ENCODE measurements at regions not wholly inside any gene's neighbourhood (a gene's known extent, or its start where the extent isn't known, plus 50 kb on each side); places are given as distances from the start of the nearest gene placed in this dataset.

DNA sequence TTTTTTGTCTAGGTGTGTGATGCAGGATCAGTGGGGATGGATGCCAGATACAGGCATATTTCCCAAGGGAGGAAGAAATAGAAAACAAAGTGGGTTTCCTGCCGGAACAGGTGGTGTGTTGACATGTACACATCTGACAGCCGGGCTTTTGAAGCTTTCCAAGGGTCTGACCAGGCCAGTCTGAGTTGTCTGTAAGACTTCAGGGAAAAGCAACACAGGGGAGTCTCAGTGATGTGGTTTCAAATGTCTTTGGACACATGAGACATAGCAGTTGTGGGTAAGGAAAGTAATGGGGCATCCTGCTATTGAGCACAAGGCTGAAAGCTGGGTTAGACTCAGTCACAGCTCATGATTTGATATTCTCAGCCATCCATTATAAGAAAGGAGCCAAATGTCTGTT, 274.9 kb downstream of the PIK3R1 start:
- no peak for DNase-seq

- no peak for DNase-seq
Measured at GRCh38 chr5:68494771-68495170, 279.2 kb downstream of the PIK3R1 start.

DNA sequence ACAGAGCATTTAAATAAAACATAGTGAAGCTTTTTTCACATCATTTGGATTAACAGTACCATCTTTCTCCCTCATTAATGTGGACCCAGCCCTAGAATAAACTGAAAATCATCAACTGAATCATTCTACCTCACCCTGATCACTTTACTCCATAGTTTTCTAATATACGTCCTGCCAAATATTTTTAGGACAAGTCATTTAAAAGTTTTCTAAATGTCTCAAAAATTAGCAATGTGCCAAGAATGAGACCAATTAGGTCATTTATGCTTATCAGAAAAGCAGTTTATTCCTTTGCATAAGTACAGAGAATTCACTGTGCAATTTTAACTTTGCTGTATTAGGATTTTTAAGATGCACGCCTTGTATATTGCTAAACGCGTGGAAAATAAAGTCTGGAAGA, 284.4 kb downstream of the PIK3R1 start:
- DNase-seq: no peak

DNA sequence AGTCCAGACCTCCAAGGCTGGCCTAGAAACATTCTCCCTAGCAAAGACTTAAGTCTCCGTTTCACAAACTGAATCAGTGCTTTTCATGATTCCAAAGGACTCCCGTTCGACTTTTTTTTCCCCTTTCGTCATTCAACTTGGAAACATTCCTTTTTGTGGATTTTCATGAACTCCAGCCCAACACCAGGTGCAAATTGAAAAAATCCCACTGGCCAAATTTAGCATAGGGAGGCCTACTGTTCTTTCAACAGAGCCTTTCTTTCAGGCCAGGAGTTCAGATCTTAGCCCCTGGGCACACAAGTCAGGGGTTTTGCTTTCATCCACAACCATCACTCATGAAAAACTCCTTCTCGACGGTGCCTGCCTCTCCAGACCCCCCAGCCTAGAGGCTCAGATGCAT, 285.3 kb downstream of the PIK3R1 start:
- DNase-seq: no peak

- DNase-seq: no peak
Measured at GRCh38 chr5:68502531-68502930, 287.0 kb downstream of the PIK3R1 start.

DNA sequence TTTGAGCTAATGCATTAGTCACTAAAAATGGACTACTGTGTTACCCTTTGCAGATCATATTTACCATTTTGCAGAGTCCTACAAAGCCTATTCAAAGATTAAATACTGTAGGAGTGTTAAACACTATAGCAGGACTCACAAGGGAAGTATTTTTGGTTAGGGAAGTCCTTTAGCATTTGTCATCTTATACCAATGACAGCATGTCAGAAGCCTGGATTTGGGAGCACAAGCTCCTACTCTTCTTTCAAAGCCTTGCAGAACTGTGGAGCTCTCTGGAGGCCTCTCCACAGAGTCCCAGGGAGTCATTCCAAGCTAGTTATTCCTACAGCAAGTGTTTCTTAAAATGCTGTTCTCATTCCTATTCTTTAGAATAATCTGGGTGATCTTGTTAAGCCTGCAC, 288.8 kb downstream of the PIK3R1 start:
- no peak for DNase-seq

DNA sequence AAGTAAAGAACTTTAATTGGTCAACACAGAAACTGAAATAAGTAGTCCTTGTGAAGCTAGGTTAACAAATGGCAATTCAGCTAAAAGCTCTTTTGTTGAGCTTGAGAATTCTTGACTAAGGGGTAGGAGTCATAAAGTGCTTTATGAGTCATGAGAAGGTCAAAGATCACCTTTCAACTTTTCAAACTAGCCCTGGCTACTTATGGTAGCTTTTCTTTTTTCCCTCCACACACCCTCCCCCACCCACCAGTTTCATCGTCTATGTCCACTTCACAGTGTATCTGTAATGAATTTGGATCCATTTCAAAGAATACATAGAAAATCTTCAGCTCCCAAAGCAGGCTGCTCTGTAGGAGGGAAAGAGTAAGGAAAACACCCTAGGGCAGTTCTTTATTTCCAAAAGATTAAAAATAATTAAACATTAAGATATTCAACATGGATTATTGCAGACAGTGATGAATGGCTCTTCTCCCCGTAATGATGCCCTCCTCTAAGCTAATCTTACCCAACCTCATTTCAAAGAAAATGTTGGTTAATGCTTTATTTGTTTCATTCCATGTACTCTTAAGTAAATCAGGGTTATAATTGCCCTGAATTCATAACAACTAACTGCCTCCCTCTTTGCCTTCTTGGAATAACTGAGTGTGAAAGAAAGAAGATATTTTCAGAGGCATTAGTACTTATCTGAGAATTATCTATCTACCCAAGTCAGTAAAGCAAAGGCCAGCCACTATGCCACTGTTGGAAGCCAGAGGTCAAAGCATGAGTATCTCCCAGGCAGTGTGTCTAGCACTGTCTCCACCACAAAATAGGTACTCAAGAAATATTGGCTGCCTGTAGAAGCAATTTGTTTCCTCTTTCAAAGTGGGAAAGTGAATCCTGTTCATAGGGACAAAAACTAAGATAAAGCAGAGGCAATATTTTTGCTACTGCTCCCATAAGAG, 290.6 kb downstream of the PIK3R1 start:
- no peak for DNase-seq

DNA sequence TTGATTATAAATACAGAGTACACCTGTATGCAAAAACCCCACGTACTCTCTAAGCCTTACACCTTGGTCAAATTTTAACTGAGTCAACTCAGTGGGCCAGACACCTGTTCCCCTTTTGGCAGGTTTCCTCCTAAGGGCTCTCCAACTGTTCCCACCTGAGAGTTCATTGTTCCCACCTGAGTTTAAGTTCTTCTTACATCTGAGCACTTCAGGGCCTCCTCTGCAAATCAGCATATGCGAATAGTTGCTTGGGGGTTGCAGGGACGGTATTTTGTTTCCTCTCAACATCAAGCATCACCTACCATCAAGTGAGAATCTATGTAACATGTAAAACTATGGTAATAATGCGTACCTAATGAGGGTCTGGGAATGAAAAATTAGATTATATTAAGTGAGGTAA, 300.0 kb downstream of the PIK3R1 start:
- DNase-seq: no peak

GRCh38 chr5:68518286-68518685, 302.7 kb downstream of the PIK3R1 start:
- no peak for DNase-seq

- no peak for DNase-seq
Measured at GRCh38 chr5:68519143-68519542, 303.6 kb downstream of the PIK3R1 start.

GRCh38 chr5:68521776-68522175, 306.2 kb downstream of the PIK3R1 start:
- DNase-seq: no peak

DNA sequence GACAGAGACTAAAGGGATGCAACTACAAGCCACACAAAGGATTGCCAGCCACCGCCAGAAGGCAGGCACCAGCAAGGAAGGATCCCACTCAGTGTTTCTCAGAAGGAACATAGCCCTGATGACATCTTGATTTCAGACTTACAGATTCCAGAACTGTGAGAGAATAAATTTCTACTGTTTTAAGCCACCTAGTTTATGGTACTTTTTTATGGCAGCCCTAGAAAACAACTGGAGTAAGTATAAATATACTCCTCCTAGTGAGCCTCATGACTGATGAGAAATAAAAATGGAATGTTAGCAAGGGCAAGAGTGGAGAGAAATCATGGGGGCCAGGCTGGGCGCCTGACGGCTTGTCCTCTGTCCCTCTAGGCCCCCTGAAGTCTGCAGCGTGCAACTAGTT, 307.3 kb downstream of the PIK3R1 start:
- DNase-seq: no peak

DNA sequence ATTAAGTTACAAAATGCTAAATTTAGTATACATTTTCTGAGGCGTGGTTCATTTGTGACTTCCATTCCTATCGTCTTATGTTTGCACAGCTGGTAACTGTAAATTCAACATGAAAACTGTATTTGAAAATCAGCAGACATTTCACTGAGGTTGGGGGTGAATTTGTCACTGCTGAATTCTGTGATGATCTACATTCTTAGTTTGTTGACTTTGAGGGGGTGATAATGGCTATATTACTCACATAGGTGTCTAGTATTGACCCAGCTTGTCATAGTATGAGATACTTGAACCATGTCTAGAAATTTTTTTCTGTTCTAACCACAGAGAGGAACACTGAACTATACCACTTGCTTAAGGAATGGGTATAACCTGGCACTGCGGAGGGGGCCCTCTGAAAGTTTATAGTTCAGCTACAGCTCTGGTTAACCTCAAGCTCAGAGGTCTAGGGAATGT, 313.3 kb downstream of the PIK3R1 start:
- DNase-seq: no peak

DNA sequence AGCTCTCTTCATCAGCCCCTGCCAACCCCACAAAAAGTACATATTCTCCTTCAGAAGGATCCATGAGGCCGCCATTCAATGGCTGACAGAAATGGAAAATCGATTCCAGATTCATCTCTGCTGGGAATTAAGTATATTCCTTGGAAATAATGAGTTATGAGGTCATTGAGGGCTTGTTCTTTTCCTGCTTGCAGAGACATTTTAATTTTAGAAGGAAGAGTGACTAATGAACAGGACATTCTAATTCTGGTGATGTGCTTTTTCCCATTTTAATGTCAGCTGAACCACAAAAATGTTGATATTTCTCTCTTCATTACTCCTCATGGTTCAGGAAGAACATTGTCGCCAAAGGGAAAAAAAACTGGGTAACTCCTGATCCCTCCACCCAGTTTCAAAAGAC, 314.0 kb downstream of the PIK3R1 start:
- DNase-seq: no peak

DNA sequence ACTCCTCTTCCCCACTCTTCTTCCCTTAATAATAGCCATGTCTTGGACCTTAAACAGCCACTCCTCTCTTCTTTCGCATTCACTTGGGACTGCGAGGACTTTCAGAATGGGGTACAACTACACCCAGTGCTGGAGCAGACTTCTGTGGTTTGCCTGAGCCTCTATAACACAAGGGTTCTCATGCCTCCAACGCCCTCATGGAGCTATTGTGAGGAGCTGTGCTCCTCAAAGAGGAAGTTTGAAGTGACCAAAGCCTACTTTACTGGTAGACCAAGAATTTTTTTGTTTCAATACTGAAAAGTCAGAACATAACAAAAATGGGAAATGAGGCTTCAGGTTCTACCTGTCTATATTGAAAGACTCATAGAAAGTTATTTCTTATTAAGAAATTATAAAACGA, 316.4 kb downstream of the PIK3R1 start:
- no peak for DNase-seq

GRCh38 chr5:68533051-68533450, 317.5 kb downstream of the PIK3R1 start:
- no peak for DNase-seq

DNA sequence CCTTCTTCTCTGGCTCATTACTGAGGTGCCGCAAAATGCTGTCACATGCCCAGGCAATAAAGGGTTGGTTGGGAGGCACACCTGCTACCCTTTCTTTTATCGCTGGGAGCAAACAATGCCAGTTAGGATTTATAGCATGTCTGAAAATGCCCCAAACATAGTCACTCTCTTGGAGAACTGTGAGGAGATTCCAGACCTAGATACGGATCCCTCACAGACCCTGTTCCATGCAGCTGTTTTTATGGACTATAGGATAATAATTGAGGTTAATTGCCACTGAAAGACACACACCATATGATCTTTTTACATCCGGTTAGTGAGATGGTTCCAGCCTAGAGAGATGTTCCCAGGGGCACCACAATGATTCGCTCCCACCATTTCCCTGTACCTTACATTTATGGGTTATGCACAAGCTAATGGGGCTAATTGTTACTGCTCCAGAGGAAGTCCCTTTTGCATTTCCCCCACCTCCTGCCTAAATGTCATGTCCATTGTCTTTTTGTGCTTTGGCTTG, 318.1 kb downstream of the PIK3R1 start:
- no peak for DNase-seq

DNA sequence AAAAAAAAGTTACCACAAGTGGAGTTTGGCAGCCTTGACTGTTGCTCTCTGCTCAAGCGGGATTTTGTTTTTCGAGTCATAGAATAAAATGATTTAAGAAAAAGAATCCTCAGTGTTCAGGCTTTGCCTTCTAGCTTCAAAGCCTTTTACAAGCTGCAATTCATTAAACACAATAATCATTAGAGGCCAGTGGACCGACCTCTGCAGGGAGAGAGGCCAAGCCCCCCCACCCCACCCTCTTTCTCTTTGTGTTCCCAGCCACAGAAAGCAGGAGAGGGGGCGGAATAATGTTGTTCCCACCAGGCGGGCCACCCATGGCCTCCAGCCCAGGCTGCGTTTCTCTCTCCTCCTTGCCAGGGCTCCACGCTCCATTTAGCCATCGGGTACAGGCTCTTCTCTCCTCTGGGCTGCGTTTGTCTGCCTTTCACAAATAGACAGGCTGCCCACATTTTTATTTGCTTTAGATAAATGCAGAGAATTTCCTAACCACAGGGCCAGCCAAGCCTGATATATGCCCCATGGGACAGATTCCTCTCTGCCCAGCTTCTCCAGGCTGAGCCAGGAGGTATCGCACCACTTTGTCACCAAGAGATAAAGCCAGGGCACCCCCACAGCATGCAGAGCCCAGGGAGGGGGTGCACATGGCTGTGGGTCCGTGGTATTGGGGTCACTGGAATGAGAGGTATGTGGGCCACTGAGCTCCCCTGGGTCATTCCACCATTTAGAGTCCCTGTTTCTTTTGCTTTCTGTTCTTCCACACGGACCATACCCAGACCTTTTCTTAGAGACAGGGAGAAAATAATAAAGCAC, 318.8 kb downstream of the PIK3R1 start:
- DNase-seq: no peak

- DNase-seq: no peak
Measured at GRCh38 chr5:68534956-68535520, 319.5 kb downstream of the PIK3R1 start.

DNA sequence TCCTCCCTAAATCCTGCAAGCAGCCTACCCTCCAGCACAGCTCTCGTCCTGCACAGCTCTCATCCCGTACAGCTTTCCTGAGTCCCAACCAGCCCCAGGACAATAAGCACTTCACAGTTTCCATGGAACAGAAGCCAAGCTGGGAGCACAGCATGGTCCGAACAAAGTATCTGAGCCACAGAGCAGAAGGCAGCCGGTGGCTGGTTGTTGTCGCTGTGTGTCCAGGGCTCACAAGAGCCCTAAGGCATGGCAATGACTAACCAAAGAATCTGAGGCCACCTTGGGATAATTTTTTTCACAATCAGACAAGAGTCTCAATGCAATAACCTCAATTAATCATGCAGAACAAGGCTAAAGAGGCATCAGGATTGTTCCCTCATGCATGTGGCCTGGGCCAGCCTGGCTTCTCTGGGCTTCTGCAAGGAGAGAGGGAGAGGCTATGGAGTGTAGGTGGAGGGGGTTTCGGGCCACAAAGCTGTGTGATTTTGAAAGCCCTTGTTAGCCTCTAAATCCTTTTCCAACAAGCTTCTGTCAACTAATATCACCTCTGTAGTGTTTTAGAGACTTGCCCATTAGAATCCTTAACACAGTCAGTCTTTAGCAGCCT, 323.4 kb downstream of the PIK3R1 start:
- DNase-seq: no peak

GRCh38 chr5:68540798-68541590, 325.4 kb downstream of the PIK3R1 start:
- no peak for DNase-seq

GRCh38 chr5:68542207-68542606, 326.7 kb downstream of the PIK3R1 start:
- DNase-seq: no peak
